Mononuclear cell (primary cell): ENCODE measurements at regions not wholly inside any gene's neighbourhood (a gene's known extent, or its start where the extent isn't known, plus 50 kb on each side); places are given as distances from the start of the nearest gene placed in this dataset.
"Not testable (repeated sequence)": the region's sequence is repeated elsewhere in the genome, so short reads cannot be mapped to it uniquely, and the experiment has no call there.

ENCODE experiments used
- H3K27me3 ChIP-seq: 2 replicates; pipeline ENCODE4 v1.6.0; 2011; ENCODE audit warnings: low read length, control low read depth; ENCODE audit not compliant: insufficient read depth
- H3K4me1 ChIP-seq: 2 replicates; pipeline ENCODE4 v1.5.1; 2011; ENCODE audit warnings: mild to moderate bottlenecking, low read length, control low read depth; ENCODE audit not compliant: insufficient read depth
- H3K4me3 ChIP-seq: 2 replicates; pipeline ENCODE4 v1.5.1; 2011; ENCODE audit warnings: mild to moderate bottlenecking, low read length, moderate library complexity
- H3K9me3 ChIP-seq: 2 replicates; pipeline ENCODE4 v1.5.1; 2011; ENCODE audit warnings: low read depth, mild to moderate bottlenecking, control low read depth, low read length

DNA sequence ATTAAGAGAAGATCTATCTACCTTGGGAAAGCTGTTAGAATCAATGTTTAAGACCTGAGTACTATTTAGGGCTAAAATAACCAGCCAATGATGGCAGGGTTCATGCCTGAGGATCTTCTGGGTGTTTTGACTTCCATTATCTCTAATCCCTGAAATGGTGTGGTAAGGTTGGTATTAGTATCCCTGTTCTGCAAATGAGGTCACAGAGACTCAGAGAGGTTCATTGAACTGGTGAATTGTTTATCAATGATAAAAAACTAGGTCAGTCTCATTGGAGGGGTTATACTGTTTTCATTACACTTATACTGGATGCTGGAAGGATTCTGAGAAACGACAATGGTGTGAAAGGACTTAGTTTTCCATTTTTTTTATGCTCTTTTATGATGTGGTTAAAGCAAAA lies 264.8 kb downstream of the KLF5 start:
- no peaks in the 10 kb centered on the region for H3K9me3 ChIP-seq
- H3K27me3 ChIP-seq: no peaks in the 10 kb centered on the region
- H3K4me3 ChIP-seq: no peak overlapping the region

DNA sequence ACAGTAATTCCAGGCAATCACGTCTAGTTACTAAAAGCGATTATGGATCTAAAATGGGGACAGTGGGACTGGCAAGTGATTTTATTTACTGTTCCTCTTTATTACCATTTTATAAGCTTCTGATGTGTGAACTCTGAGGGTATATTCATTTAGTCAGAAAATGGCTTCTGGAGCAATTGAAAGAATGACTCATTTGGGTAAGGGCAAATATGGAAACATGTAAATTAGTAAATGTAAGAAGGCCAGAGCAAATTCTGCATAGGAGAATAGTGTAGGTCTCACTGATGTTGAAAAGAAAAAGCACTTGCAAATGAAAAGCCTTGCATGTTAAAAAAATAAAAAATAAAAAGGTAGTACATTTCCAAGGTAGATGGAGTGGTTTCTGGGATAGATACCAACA lies 262.2 kb downstream of the KLF5 start:
- Histone ChIP-seq H3K27me3 (no peaks in the 10 kb centered on the region), H3K9me3 (no peaks in the 10 kb centered on the region), H3K4me1 (no peaks in the 10 kb centered on the region), H3K4me3 (no peak overlapping the region)

More for the DNA sequence above, 264.8 kb downstream of the KLF5 start:
- no peaks in the 10 kb centered on the region for H3K4me1 ChIP-seq

DNA sequence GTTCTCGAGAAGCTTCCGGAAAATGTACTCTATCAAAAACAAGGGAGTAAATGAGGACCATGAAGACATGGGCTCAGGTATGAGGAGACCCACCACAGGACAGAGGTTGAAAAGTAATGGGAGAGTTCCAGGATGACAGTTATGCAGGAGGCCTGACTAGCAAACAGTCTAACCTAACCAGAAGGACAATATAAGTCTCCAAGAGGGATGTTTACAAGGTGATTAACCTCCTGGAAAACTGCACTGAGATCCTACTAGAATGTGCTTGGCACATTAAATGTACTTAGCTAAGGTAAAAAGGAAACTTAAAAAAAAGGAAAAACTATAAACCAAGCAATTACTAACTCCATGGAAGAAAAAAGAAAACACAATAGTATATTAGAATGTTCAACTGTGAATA lies 258.3 kb downstream of the KLF5 start:
- Histone ChIP-seq H3K4me3 (no peak overlapping the region), H3K9me3 (peaks cover 10% of the 10 kb centered on the region), H3K27me3 (no peaks in the 10 kb centered on the region), H3K4me1 (no peaks in the 10 kb centered on the region)

DNA sequence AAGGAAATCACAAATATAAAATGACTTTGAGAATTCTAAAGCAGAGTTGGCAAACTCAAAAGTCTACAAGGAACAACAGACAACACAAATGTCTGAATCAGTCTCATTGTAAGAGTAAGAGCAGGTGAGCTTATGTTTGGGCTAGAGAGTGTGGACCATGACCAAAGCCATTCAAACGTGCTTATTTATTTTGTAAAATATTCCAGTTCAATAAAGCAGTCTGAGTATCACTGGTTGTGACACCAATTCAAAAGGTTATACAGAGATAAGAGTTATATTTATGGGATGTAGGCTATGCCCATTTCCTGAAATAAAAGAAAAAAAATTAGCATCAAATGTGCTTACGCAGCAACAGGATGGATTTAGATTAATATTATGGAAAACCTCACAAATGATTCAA lies 251.6 kb downstream of the KLF5 start:
- Histone ChIP-seq H3K9me3 (peaks cover 10% of the 10 kb centered on the region), H3K4me1 (no peaks in the 10 kb centered on the region), H3K4me3 (no peak overlapping the region), H3K27me3 (no peaks in the 10 kb centered on the region)

DNA sequence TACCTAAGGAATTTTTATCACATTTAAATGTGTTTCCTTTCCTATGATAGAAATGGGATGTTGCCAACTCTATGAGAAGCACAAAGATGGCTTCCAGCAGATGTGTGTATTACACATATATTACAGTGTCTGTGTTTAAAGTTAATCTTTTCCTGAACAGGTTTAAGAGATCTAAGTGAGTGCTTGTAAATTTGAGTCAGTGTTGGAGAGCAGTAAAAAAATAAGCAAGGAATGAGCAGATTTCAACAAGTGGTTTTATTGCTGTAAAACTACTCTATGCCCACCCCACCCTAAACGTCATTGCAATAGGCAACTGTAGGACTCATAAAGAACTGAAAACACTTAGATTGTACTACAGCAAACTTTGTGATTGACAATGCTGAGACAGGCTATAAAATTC lies 248.7 kb downstream of the KLF5 start:
- Histone ChIP-seq H3K27me3 (no peaks in the 10 kb centered on the region), H3K4me1 (no peaks in the 10 kb centered on the region), H3K9me3 (no peaks in the 10 kb centered on the region), H3K4me3 (no peak overlapping the region)

DNA sequence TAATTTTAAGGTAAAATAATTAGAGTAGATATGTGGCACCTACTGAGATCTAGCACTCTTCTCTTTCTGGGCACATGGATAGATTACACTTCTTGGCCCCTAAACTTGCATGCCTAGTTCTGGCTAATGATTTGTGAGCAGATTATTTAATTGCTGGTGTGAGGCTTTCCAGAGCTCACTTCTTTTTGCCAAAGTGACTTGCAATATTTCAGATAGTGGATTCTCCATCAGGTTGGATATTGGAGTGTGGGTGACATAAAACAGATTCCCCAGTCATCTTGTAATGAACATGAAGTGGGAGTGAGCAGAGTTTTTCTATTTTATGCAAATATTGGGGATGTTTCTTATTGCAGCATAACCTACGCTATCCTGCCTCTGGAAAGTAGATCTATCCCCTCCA lies 247.9 kb downstream of the KLF5 start:
- Histone ChIP-seq H3K27me3 (no peaks in the 10 kb centered on the region), H3K4me1 (no peaks in the 10 kb centered on the region), H3K9me3 (no peaks in the 10 kb centered on the region), H3K4me3 (no peak overlapping the region)

DNA sequence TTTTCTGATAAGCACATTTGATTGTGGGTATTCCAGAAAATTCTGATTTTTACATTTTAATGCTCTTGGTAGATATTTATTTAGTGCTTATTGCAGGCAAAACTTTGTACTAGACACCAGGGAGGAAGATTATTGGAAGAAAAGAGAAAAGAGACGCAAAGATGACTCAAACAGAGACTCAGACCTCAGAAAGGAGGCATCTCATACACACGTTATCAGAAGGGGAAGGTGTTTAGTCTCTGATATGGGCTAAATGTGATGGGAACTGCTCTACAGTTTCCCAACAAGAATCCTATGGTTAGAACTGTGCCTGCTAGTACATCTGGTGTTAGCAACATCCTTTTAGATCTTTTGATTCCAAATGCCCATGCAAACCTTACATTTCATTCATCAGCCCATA lies 245.6 kb downstream of the KLF5 start:
- Histone ChIP-seq H3K27me3 (no peaks in the 10 kb centered on the region), H3K4me1 (no peaks in the 10 kb centered on the region), H3K9me3 (no peaks in the 10 kb centered on the region), H3K4me3 (no peak overlapping the region)

DNA sequence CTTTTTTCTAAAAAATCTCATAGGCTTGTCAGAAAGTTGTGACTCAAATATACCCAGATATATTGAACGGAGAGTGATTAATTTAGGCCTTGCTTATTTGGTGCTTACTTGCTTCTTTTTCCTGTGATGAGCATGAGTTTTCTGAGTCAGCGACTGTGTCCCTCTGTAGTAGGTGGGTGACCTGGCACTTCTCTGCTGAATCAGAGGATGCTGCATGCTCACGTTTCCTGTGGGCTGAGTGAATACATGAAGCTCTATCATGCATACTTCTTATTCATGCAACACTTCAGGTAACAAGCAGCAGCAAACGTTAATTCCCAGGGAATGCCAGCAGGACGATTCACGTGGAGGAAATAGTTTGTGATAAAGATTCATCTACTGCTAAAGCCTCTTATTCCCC lies 245.0 kb downstream of the KLF5 start:
- H3K4me3 ChIP-seq: no peak overlapping the region
- H3K9me3 ChIP-seq: no peaks in the 10 kb centered on the region
- no peaks in the 10 kb centered on the region for H3K4me1 ChIP-seq
- no peaks in the 10 kb centered on the region for H3K27me3 ChIP-seq

DNA sequence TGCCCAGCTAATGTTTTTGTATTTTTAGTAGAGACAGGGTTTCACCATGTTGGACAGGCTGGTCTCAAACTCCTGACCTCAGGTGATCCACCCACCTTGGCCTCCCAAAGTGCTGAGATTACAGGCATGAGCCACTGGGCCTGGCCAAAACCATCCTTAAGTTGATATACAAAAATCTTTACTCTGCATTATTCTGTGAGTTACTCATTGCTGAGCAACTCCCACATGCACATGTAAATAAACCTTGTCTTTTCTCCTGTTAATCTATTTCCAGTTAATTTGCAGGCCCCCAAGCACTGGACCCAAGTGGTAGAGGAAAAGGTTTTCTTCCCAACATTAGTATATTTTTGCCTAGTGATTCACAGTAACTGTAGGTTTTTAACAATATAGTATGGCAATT lies 242.8 kb downstream of the KLF5 start:
- not testable (repeated sequence) for H3K9me3 ChIP-seq, H3K4me3 ChIP-seq, H3K27me3 ChIP-seq, H3K4me1 ChIP-seq

DNA sequence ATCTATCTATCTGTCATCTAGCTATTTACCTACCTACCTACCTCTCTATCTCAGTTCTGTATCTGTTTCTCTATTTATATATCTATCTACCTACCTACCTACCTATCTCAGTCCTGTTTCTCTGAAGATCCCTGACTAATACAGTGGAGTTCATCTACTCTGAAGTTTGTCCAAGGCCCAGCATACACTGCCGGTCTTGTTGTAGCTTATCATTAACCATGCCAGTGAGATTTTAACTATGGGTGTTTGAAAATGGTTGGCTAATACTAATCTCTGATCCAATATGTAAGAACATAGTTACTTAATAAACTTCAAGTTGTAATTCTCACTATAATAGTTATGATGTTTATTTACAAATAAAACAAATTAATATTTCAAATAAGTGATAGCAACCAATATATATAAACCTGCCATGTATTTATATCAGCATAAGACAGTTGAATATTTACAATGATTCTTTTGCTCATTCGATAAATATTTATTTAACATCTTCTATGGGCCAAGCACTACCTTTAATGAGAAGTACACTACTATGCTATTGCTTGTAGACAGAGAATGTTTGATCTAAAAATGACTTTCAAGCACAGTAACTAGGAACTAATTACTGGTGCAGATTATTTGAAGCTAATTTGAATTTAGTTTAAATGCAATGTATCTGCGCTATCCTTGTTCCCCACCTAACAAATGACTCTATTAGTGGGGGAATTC lies 242.1 kb downstream of the KLF5 start:
- H3K4me3 ChIP-seq: no peak overlapping the region

DNA sequence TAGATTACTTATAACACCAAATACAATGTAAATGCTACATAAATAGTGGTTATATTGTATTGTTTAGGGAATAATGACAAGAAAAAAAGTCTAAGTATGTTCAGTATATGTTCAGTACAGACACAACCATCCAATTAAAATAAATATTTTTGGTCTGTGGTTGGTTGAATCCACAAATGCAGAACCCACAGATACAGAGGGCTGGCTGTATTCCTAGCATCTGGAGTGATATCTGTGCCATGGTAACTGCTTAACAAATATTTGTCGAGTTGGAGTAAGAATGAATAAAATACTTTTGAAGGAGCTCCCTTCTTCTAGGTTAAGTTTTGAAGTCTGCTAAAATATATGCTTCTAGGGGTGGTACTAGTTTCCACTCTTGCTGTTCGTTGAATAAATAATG lies 241.0 kb downstream of the KLF5 start:
- Histone ChIP-seq H3K9me3 (no peaks in the 10 kb centered on the region), H3K27me3 (no peaks in the 10 kb centered on the region), H3K4me3 (no peak overlapping the region)

More for the DNA sequence above, 242.1 kb downstream of the KLF5 start:
- Histone ChIP-seq H3K9me3 (no peaks in the 10 kb centered on the region), H3K27me3 (no peaks in the 10 kb centered on the region), H3K4me1 (no peaks in the 10 kb centered on the region)

DNA sequence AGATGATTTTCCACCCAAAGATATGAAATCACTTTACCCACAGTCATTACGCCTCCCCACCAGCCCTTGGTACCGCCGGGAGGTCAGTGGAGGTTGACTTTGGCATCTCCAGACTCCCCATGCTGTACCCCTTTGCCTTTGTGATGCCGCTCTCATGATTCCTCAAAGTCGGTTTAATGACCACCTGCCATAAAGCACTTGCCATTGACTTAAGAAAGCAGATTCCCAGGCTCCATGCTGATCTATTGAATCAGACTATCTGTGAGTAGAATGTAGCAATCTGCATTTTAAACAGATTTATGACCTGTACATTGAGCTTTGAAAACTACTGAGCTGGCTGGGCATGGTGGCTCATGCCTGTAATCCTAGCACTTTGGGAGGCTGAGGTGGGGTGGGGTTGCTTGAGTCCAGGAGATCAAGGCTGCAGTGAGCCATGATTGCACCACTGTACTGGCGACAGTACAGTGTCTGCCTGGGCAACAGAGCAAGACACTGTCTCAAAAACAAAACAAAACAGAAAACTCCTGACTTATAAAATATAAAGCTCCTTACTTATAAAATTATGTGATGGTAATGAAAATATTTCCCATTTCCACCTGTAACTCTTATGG lies 235.2 kb downstream of the KLF5 start:
- H3K4me3 ChIP-seq: no peak overlapping the region
- no peaks in the 10 kb centered on the region for H3K4me1 ChIP-seq
- H3K9me3 ChIP-seq: no peaks in the 10 kb centered on the region
- H3K27me3 ChIP-seq: no peaks in the 10 kb centered on the region

More for the DNA sequence above, 241.0 kb downstream of the KLF5 start:
- no peaks in the 10 kb centered on the region for H3K4me1 ChIP-seq

DNA sequence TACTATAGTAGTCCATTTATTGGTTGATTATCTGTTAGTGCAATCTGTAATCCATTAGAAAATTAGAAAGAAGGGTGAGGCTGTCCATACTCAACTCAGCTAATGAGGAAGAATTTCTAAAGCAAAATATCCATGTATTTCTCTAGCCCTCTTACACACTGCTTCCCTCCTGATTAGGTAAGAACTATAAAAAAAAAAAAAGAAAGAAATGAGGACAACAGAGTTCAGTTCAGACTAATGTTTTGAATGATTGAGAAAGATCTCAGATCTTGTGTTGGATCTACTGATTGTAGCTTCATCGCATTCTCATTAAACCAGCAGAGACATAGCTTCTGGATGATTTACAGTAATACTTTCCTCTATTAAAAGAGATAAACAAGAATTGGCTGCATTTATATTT lies 233.3 kb downstream of the KLF5 start:
- H3K4me3 ChIP-seq: no peak overlapping the region
- H3K4me1 ChIP-seq: peaks cover 6% of the 10 kb centered on the region
- no peaks in the 10 kb centered on the region for H3K9me3 ChIP-seq
- no peaks in the 10 kb centered on the region for H3K27me3 ChIP-seq

DNA sequence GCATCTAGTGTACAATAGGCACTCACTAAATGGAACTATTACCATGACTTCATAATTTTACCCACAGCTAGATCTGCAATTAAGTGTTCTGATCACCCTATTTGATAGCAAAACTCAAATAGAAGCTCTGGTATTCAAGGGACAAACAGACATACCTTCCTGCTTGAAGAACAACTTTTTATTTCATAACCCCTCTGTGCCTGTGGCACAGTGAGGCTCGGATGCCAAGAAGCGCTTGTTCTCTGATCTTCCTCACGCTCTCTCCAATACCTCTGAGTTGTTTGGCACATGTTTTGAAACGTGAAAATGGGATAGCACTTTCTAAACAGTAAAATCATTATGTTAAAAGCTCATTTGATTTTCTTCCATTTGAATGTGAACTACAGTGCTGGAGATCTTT lies 232.0 kb downstream of the KLF5 start:
- Histone ChIP-seq H3K4me1 (peaks cover 6% of the 10 kb centered on the region), H3K9me3 (no peaks in the 10 kb centered on the region), H3K27me3 (no peaks in the 10 kb centered on the region), H3K4me3 (no peak overlapping the region)

DNA sequence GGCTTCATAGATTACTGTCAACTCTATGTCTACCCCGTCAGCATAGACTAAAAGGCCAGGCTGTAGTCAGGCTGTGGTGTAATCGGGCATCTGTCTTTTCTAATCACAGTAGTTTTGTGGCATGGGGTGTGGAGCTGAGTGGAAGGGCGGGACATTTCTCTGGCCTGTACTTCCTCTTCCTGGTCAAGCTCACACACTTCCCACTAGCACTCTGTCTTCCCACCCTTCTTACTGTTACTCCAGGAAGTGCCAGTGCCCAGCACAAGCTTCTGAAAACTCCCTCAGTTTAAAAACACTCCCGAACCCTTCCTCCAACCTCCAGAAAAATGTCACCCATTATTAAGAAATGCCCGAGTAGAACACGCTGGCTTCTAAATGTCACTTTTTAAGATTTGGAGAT lies 229.8 kb downstream of the KLF5 start:
- no peaks in the 10 kb centered on the region for H3K9me3 ChIP-seq
- H3K4me3 ChIP-seq: no peak overlapping the region
- no peaks in the 10 kb centered on the region for H3K27me3 ChIP-seq
- peaks cover 6% of the 10 kb centered on the region for H3K4me1 ChIP-seq

DNA sequence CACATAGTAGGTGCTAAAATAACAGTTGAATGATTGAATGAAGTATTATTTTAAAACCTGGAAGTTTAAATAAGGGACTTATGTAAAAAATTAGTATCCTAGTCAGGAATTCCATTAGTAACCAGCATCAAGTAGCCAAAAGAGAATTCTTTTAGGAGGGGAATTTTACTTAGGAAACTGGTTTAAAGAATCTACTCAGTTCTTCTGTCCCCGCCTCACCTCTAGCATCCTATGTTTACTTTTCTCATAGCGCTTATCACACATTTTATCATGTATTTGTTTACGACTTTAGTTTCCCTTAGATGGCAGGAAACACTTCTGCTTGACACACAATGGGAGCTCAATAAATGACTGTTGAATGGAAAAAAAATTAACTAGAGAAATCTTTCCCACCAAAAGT lies 229.0 kb downstream of the KLF5 start:
- Histone ChIP-seq H3K4me3 (no peak overlapping the region), H3K4me1 (peaks cover 6% of the 10 kb centered on the region), H3K9me3 (no peaks in the 10 kb centered on the region), H3K27me3 (no peaks in the 10 kb centered on the region)
